Kidney (tissue), 13 donors: ENCODE measurements at regions not wholly inside any gene's neighbourhood (a gene's known extent, or its start where the extent isn't known, plus 50 kb on each side); places are given as distances from the start of the nearest gene placed in this dataset.
"Not testable (repeated sequence)": the region's sequence is repeated elsewhere in the genome, so short reads cannot be mapped to it uniquely, and the experiment has no call there.

Source experiments
- DNase-seq, 5 donors: peaks; one replicate each; pipeline ENCODE4 v3.0.0-alpha.2; 2013 to 2020
- FAIRE-seq: peaks from 2 replicates; lab custom pipeline; 2012; peaks lifted over from hg19 to GRCh38; lab: Jason Lieb, UNC
- H3K27ac ChIP-seq, 2 donors: one replicate each; pipeline ENCODE4 v1.7.0; 2013; ENCODE audit warnings: low read depth in 2 of 2, low read length in 2 of 2, inconsistent platforms in 1 of 2
- H3K27me3 ChIP-seq: one replicate; pipeline ENCODE4 v1.7.1; 2013; ENCODE audit warnings: low read length, inconsistent platforms; ENCODE audit not compliant: control insufficient read depth, insufficient read depth
- H3K36me3 ChIP-seq, 3 donors: one replicate each; pipeline versions ENCODE4 v1.7.0 to v1.7.1; 2013; ENCODE audit warnings: low read length in 3 of 3, control low read depth in 1 of 3, inconsistent platforms in 1 of 3; ENCODE audit not compliant: insufficient read depth in 3 of 3, control insufficient read depth in 2 of 3
- H3K4me1 ChIP-seq, 3 donors: one replicate each; pipeline versions ENCODE4 v1.7.0 to v1.7.1; 2013; ENCODE audit warnings: low read length in 3 of 3, inconsistent platforms in 1 of 3, low read depth in 1 of 3; ENCODE audit not compliant: control insufficient read depth in 2 of 3, insufficient read depth in 2 of 3
- H3K4me3 ChIP-seq, 3 donors: one replicate each; pipeline versions ENCODE4 v1.7.0 to v1.8.1; 2013; ENCODE audit warnings: low read length in 3 of 3, control low read depth in 1 of 3, inconsistent platforms in 1 of 3
- H3K9ac ChIP-seq, 3 donors: one replicate each; pipeline versions ENCODE4 v1.7.0 to v1.7.1; 2013; ENCODE audit warnings: low read length in 3 of 3, control low read depth in 1 of 3, inconsistent platforms in 1 of 3
- H3K9me3 ChIP-seq, 3 donors: one replicate each; pipeline versions ENCODE4 v1.7.0 to v1.7.1; 2013; ENCODE audit warnings: low read length in 3 of 3, control low read depth in 1 of 3, inconsistent platforms in 1 of 3; ENCODE audit not compliant: control insufficient read depth in 2 of 3, insufficient read depth in 1 of 3
- intact Hi-C: fragments of 100-400 bp; cut with DNase I; formaldehyde crosslinking; loops from one replicate; pipeline ENCODE4 v1.11.1; 2022
- TF ChIP-seq, protein P1 (sequence below): IDR thresholded peaks from 3 replicates; pipeline ENCODE4 v1.5.1; 2012; ENCODE audit warnings: mild to moderate bottlenecking, moderate library complexity, borderline replicate concordance; ENCODE audit not compliant: insufficient read depth; ENCODE audit errors: extremely low read depth
- donor health status: control.
- donor health status: control.
- donor health status: control.
- donor health status: control.
- donor health status: control.
- donor health status: DM: yes; HTN: yes; CAD: no.
- donor health status: Normal renal cell carcinoma (clear cell type).

DNA sequence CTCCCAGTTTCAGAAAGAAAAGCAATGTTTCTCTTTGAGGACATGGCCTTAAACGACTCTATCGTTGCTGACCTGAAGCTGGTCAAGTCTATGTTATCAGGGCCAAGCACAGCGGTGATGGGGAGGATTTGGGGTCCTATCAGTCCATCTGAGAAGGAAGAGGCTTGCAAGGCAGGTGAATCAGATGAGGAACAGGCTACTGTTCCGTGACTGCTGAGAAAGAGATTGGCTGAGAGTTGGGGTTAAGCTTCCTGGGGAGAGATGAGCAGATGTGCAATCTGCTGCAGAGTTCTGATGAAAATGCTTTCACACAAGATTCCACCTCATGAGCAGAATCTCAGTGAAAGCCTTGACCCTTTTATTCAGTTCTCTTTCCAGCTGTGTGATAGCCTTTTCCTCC, 168.3 kb upstream of the STMND1 start:
- Histone ChIP-seq H3K36me3 (no peaks in the 10 kb centered on the region), H3K9ac (no peak overlapping the region), H3K9me3 (no peaks in the 10 kb centered on the region), H3K4me3 (no peak overlapping the region), H3K27ac (no peak overlapping the region), H3K4me1 (no peaks in the 10 kb centered on the region), H3K27me3 (no peaks in the 10 kb centered on the region)
- no peak for DNase-seq
- TF ChIP-seq, protein P1, sequence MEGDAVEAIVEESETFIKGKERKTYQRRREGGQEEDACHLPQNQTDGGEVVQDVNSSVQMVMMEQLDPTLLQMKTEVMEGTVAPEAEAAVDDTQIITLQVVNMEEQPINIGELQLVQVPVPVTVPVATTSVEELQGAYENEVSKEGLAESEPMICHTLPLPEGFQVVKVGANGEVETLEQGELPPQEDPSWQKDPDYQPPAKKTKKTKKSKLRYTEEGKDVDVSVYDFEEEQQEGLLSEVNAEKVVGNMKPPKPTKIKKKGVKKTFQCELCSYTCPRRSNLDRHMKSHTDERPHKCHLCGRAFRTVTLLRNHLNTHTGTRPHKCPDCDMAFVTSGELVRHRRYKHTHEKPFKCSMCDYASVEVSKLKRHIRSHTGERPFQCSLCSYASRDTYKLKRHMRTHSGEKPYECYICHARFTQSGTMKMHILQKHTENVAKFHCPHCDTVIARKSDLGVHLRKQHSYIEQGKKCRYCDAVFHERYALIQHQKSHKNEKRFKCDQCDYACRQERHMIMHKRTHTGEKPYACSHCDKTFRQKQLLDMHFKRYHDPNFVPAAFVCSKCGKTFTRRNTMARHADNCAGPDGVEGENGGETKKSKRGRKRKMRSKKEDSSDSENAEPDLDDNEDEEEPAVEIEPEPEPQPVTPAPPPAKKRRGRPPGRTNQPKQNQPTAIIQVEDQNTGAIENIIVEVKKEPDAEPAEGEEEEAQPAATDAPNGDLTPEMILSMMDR = no peak
- no peak for FAIRE-seq
- intact Hi-C loops = no loop called here

DNA sequence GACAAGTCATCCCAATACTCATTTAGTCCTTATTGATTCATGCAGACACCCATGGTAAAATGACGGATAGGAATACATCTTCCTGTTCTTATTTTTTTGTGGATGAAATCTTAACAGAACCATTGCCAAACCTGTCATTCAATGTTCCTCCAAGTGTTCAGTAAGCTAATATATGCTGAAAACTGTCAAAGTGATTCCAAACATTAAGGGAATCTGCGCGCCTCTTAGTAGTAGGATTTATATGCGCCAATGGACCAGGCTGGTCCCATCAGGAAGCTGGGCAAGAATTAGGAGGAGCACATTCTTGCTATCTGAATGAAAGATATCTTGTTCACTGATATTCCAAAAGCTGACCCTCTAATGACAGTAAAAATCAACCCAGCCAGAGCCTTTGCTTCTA, 168.9 kb upstream of the STMND1 start:
- TF ChIP-seq, protein P1 = no peak
- no peak overlapping the region for H3K27ac ChIP-seq
- H3K9ac ChIP-seq = no peak overlapping the region
- FAIRE-seq (no peak), DNase-seq (no peak)
- intact Hi-C loops = no loop called here
- H3K4me1 ChIP-seq = no peaks in the 10 kb centered on the region
- H3K27me3 ChIP-seq = no peaks in the 10 kb centered on the region
- H3K4me3 ChIP-seq = no peak overlapping the region
- H3K36me3 ChIP-seq = no peaks in the 10 kb centered on the region
- no peaks in the 10 kb centered on the region for H3K9me3 ChIP-seq

DNA sequence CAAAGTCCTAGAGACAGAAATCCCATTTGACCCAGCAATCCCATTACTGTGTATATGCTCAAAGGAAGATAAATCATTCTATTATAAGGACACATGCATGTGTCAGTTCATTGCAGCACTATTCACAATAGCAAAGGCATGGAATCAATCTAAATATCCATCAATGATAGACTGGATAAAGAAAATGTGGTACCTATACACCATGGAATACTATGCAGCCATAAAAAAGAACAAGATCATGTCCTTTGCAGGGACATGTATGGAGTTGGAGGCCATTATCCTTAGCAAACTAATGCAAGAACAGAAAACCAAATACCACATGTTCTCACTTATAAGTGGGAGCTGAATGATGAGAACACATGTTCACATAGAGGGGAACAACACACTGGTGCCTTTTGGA, 169.8 kb upstream of the ATXN1 start:
- H3K27me3 ChIP-seq, FAIRE-seq, H3K36me3 ChIP-seq, H3K9me3 ChIP-seq, intact Hi-C loops, DNase-seq, H3K4me1 ChIP-seq, H3K27ac ChIP-seq, H3K9ac ChIP-seq, H3K4me3 ChIP-seq: not testable (repeated sequence)

DNA sequence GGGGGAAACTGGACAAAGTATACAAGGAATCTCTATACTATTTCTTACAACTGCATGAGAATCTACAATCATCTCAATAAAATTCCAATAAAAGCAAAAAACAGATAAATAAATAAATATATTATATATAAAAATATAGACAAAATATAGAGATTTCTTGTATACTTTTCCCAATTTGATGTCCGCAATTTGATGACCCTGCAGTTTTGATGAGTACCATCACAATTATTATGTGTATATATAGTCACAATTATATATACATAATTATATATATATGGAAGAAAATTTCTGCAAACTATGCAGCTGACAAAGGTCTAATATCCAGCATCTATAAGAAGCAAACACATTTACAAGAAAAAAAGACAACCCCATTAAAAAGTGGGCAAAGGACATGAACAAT, 169.2 kb upstream of the ATXN1 start:
- H3K27ac ChIP-seq = no peak overlapping the region
- no peaks in the 10 kb centered on the region for H3K9me3 ChIP-seq
- FAIRE-seq = no peak
- no peak overlapping the region for H3K4me3 ChIP-seq
- intact Hi-C loops = no loop called here
- H3K36me3 ChIP-seq = no peaks in the 10 kb centered on the region
- no peaks in the 10 kb centered on the region for H3K4me1 ChIP-seq
- H3K9ac ChIP-seq = no peak overlapping the region
- DNase-seq = no peak
- no peaks in the 10 kb centered on the region for H3K27me3 ChIP-seq
- TF ChIP-seq, protein P1 = no peak
